ENCODE measurements at regions not wholly inside any gene's neighbourhood (a gene's known extent, or its start where the extent isn't known, plus 50 kb on each side); places are given as distances from the start of the nearest gene placed in this dataset.
"Not testable (repeated sequence)": the region's sequence is repeated elsewhere in the genome, so short reads cannot be mapped to it uniquely, and the experiment has no call there.

DNA sequence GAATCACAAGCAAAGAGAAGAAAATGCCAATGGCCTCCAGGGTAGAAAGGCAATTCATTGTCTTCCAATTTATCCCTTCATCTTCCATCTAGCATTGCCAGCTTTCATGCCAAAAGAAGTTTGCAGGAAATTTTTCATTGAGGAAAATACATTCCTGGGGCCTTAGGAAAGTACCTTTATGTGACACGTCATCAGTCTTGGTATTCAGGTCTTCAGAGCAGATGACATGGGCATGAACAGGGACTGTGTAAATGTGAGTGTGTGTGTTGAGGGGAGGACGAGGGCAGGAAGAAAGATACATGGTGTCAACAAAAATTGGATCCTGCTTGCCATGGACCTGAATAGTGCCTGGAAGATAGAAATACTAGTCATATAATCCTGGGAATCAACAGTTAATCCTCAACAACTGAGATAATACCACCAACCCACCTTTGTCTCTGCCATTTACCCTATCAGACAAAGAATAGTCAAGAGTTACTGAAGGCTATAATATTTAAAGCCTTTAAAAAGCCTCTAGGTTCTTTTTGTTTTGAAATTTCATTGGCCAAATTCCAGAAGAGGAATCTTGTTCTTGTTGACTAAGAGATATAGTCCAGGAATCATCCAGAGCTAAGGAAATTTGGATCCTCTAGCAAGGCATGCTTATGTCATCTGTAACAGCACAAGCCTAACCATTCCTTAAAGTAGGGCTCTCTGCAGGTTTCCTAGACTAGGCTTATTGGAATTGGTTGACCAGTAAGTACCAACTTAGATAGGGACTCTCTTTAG, 405.8 kb upstream of the SASH1 start:
- DNase-seq (ENCODE audit: insufficient read length) (no peak), FAIRE-seq (no peak)
- TF ChIP-seq TAF1 (IDR thresholded peaks at IDR 0.05; ENCODE audit: borderline replicate concordance, low read depth, low read length) (no peak), POLR2A (IDR thresholded peaks at IDR 0.05; ENCODE audit: low read depth, low read length) (no peak), POLR2AphosphoS5 (IDR thresholded peaks at IDR 0.05; ENCODE audit: low read depth, low read length) (no peak)

GRCh38 chr6:147941143-147941542, 401.5 kb upstream of the SASH1 start:
- no peak for TF ChIP-seq POLR2AphosphoS5 (IDR thresholded peaks at IDR 0.05; ENCODE audit: low read depth, low read length)
- no peak for TF ChIP-seq POLR2A (IDR thresholded peaks at IDR 0.05; ENCODE audit: low read depth, low read length)
- no peak for TF ChIP-seq TAF1 (IDR thresholded peaks at IDR 0.05; ENCODE audit: borderline replicate concordance, low read depth, low read length)
- DNase-seq (ENCODE audit: insufficient read length) (no peak), FAIRE-seq (no peak)

DNA sequence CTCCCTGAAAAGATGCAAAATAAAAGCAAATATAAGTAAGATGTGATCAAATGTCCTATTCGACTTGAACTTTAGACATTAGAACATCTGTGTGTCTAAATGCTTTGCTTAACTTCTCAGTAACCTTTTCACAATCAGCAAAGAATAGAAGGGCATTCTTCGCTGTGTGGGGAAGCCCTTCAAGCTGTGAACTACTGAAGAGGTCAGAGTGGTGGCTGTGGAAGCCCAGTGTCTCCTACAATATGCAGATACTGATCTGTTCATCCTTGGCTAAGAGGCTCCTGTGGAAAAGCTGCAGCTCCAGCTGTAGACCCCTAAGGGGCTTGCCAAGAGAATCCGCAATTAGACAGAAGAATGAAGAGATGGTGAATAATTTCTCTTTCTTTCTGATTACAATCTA, 400.3 kb upstream of the SASH1 start:
- no peak for FAIRE-seq
- TF ChIP-seq POLR2A (IDR thresholded peaks at IDR 0.05; ENCODE audit: low read depth, low read length) (no peak), POLR2AphosphoS5 (IDR thresholded peaks at IDR 0.05; ENCODE audit: low read depth, low read length) (no peak), TAF1 (IDR thresholded peaks at IDR 0.05; ENCODE audit: borderline replicate concordance, low read depth, low read length) (no peak)
- no peak for DNase-seq (ENCODE audit: insufficient read length)

GRCh38 chr6:147944122-147944521, 398.5 kb upstream of the SASH1 start:
- TF ChIP-seq TAF1 (IDR thresholded peaks at IDR 0.05; ENCODE audit: borderline replicate concordance, low read depth, low read length) (no peak), POLR2A (IDR thresholded peaks at IDR 0.05; ENCODE audit: low read depth, low read length) (no peak), POLR2AphosphoS5 (IDR thresholded peaks at IDR 0.05; ENCODE audit: low read depth, low read length) (no peak)
- DNase-seq (ENCODE audit: insufficient read length) (no peak), FAIRE-seq (no peak)

DNA sequence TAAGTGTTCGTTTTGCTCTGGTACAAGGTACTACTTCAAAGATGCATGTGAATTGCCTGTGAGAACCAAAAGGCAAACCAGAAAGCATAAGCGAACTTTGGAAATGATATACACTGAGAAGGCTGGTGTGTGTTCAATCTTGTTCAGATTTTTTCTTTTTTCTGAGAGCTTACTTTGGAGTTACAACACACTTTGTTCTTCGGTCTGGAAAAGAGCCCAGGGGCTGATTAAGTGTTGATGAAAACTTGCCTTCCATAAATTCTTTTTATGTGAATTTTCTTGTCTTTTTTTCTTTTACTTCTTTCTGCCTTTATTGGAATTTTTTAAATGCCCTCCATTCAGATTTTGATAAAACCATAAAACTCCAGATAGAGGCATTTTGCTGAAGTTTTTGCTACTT, 395.1 kb upstream of the SASH1 start:
- TF ChIP-seq POLR2A (IDR thresholded peaks at IDR 0.05; ENCODE audit: low read depth, low read length) (no peak), POLR2AphosphoS5 (IDR thresholded peaks at IDR 0.05; ENCODE audit: low read depth, low read length) (no peak), TAF1 (IDR thresholded peaks at IDR 0.05; ENCODE audit: borderline replicate concordance, low read depth, low read length) (no peak)
- FAIRE-seq (no peak), DNase-seq (ENCODE audit: insufficient read length) (no peak)

DNA sequence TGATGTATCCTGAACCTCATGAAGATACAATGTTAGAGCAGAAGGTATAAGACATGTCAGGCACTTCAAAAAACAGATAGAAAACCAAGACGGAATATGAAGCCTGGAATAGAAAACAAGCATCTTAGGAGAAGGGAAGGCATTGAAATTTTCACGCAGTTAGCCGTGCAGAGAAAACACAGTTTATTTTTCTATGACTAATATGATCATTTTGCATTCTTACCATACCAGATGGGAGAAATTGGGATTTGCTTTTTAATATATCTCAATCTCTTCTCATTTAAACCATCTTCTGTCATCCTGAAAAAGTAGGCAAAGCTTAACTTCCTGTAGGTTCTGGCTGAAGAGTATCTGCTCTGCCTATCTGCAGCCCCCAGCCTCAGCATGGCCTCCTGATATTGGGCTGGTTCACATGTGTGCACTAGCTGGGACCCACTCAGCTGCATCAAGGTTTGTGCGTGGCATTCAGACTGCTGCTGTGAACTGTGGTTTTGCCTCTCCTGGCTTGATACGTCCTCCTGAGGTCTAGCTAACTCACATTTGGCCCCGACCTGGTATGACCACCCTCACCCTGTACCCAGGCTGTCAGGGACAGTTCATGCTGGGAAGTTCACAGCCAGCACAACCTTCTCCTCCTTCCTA, 392.5 kb upstream of the SASH1 start:
- no peak for TF ChIP-seq POLR2AphosphoS5 (IDR thresholded peaks at IDR 0.05; ENCODE audit: low read depth, low read length)
- FAIRE-seq = no peak
- DNase-seq (ENCODE audit: insufficient read length) = no peak

- TF ChIP-seq POLR2AphosphoS5 (IDR thresholded peaks at IDR 0.05; ENCODE audit: low read depth, low read length) (no peak), POLR2A (IDR thresholded peaks at IDR 0.05; ENCODE audit: low read depth, low read length) (no peak), TAF1 (IDR thresholded peaks at IDR 0.05; ENCODE audit: borderline replicate concordance, low read depth, low read length) (no peak)
- no peak for FAIRE-seq
Measured at GRCh38 chr6:147950623-147950987, 392.0 kb upstream of the SASH1 start.

GRCh38 chr6:147951726-147952125, 390.9 kb upstream of the SASH1 start:
- DNase-seq (ENCODE audit: insufficient read length) (no peak), FAIRE-seq (no peak)
- no peak for TF ChIP-seq POLR2AphosphoS5 (IDR thresholded peaks at IDR 0.05; ENCODE audit: low read depth, low read length)
- TF ChIP-seq POLR2A (IDR thresholded peaks at IDR 0.05; ENCODE audit: low read depth, low read length) = no peak
- no peak for TF ChIP-seq TAF1 (IDR thresholded peaks at IDR 0.05; ENCODE audit: borderline replicate concordance, low read depth, low read length)

More at GRCh38 chr6:147950623-147950987, 392.0 kb upstream of the SASH1 start:
- DNase-seq (ENCODE audit: insufficient read length) = no peak

DNA sequence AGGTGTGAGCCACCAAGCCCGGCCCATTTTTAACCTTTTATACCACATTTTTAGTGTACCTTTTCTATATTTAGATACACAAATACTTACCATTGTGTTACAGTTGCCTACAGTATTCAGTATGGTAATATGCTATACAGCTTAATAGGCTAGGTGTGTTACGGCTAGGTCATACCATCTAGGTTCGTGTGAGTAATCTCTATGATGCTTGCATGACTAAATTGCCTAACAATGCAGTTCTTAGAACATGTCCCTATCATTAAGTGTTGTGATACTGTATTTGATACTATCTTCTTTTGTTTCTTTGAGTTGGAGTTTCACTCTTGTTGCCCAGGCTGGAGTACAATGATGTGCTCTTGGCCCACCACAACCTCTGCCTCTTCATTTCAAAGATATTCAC, 387.7 kb upstream of the SASH1 start:
- no peak for DNase-seq (ENCODE audit: insufficient read length)
- no peak for FAIRE-seq
- TF ChIP-seq TAF1 (IDR thresholded peaks at IDR 0.05; ENCODE audit: borderline replicate concordance, low read depth, low read length) = no peak
- no peak for TF ChIP-seq POLR2AphosphoS5 (IDR thresholded peaks at IDR 0.05; ENCODE audit: low read depth, low read length)
- TF ChIP-seq POLR2A (IDR thresholded peaks at IDR 0.05; ENCODE audit: low read depth, low read length) = no peak

DNA sequence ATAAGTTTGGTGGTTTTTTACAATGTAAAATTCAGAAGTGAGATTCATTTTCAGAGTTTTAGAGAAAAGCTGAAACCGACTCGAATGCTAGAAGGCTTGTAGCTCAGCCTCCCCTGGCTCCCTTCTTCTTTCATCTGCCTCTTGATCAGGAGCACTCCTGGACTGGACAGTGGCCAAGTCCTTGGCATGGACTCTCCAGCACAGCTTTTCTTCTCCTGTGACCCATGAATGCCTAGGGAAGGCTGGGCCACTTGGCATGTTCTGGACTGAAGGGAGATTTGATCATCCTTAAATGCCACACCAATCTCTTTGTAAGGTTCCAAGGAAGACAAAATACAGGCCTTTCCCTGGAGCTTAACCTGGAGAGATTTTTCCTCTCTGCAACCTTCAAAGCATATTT, 384.0 kb upstream of the SASH1 start:
- FAIRE-seq (no peak), DNase-seq (ENCODE audit: insufficient read length) (no peak)
- no peak for TF ChIP-seq POLR2A (IDR thresholded peaks at IDR 0.05; ENCODE audit: low read depth, low read length)
- no peak for TF ChIP-seq POLR2AphosphoS5 (IDR thresholded peaks at IDR 0.05; ENCODE audit: low read depth, low read length)
- TF ChIP-seq TAF1 (IDR thresholded peaks at IDR 0.05; ENCODE audit: borderline replicate concordance, low read depth, low read length) = no peak

GRCh38 chr6:147961481-147962141, 381.0 kb upstream of the SASH1 start:
- TF ChIP-seq POLR2AphosphoS5 (IDR thresholded peaks at IDR 0.05; ENCODE audit: low read depth, low read length) = no peak
- TF ChIP-seq POLR2A (IDR thresholded peaks at IDR 0.05; ENCODE audit: low read depth, low read length) = no peak
- TF ChIP-seq TAF1 (IDR thresholded peaks at IDR 0.05; ENCODE audit: borderline replicate concordance, low read depth, low read length) = no peak
- DNase-seq (ENCODE audit: insufficient read length) (no peak), FAIRE-seq (no peak)

GRCh38 chr6:147965448-147965847, 377.2 kb upstream of the SASH1 start:
- not testable (repeated sequence) for DNase-seq (ENCODE audit: insufficient read length); FAIRE-seq
